ENCODE measurements at regions not wholly inside any gene's neighbourhood (a gene's known extent, or its start where the extent isn't known, plus 50 kb on each side); places are given as distances from the start of the nearest gene placed in this dataset.

DNA sequence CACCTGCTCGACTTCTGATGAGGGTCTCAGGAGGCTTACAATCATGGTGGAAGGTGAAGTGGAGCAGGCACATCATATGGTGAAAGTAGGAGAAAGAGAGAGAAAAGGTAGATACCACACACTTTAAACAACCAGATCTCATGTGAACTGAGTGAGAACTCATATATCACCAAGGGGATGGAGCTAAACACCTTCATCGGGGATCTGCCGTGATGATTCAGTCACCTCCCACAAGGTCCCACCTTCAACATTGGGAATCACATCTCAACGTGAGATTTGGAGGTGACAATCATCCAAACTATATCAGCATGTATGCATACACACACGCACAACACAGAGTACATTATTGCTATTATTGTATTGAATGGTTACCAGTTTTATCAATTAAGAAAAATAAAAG, 453.3 kb upstream of the NRSN1 start:
- Mint-ChIP-seq H3K4me3 (no peak overlapping the region), H3K9me3 (peaks cover 21 to 31% of the 10 kb centered on the region in 2 donors), H3K4me1 (ENCODE audit: low read depth) (no peaks in the 10 kb centered on the region), H3K27ac (no peak overlapping the region), H3K36me3 (ENCODE audit: insufficient read depth in 2 of 2) (peaks cover 2 to 11% of the 10 kb centered on the region in 2 donors), H3K27me3 (ENCODE audit: low read depth) (no peaks in the 10 kb centered on the region)
- no peak for DNase-seq
- ATAC-seq (replicated peaks in 1 of 2), result no peak

DNA sequence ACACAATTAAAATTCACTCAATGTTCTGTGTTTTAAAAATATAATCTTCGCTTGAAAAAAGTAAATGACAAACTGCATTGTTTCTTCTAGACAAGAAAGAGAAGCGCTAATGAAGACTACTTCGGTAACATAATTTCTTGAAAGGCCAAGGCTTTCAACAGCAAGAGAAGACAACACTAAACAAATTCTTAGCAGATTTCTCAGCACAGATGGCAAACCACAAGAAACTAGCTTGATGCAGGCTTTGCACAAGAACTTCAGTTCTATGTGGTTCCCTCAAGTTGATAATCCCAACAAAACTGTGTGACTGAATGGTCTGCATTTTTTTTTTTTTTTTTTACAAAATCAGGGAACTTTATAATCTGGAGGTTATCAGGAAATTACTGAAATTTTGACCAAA, 447.4 kb upstream of the NRSN1 start:
- no peak overlapping the region for H3K4me3 Mint-ChIP-seq
- ATAC-seq (replicated peaks in 1 of 2), result no peak
- H3K9me3 Mint-ChIP-seq, result peaks cover 8 to 11% of the 10 kb centered on the region in 2 donors
- H3K27ac Mint-ChIP-seq, result no peak overlapping the region
- H3K36me3 Mint-ChIP-seq (ENCODE audit: insufficient read depth in 2 of 2), result peaks cover 2 to 5% of the 10 kb centered on the region in 2 donors
- H3K27me3 Mint-ChIP-seq (ENCODE audit: low read depth), result no peaks in the 10 kb centered on the region
- no peak for DNase-seq
- no peaks in the 10 kb centered on the region for H3K4me1 Mint-ChIP-seq (ENCODE audit: low read depth)

DNA sequence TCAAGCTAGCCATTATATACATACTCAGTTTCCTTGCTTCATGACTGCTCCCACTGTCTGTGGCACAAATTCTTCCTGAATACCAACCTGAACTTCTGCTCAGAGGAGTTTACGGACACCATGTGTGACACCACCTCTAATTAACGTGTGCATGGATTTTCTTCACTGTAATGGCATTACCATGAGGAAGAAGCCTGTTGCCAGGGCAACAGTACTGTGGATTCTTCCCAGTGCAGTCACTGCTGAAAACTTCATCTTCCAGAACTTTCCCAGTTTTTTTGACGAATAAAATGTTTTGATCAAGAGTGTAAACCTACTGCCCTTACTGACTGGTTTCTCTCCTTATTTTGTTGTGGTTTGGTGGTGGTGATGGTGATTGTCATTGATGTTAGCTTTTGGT, 444.3 kb upstream of the NRSN1 start:
- Mint-ChIP-seq H3K4me1 (ENCODE audit: low read depth) (no peaks in the 10 kb centered on the region), H3K4me3 (no peak overlapping the region), H3K27me3 (ENCODE audit: low read depth) (no peaks in the 10 kb centered on the region), H3K36me3 (ENCODE audit: insufficient read depth in 2 of 2) (no peaks in the 10 kb centered on the region), H3K9me3 (peaks cover 2 to 6% of the 10 kb centered on the region in 2 donors), H3K27ac (no peak overlapping the region)
- DNase-seq (no peak), ATAC-seq (replicated peaks in 1 of 2) (no peak)

DNA sequence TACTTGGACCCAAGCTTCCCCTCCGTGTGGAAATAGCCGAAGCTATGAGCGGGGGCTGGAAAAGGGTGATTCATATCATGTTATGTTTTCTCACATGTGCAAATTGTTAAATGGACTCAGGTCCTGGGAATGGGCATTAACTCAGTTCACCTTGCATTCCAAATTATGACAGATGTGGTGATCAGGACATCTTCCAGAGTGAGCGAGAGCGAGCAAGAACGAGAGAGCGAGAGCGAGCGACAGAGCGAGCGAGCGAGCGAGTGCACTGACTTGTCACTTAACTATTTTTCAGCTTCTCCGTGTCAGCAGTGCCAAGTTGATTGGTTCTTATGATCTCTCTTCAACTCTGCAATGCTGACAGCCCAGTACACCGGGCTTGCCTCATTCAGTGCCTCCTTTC, 437.4 kb upstream of the NRSN1 start:
- H3K36me3 Mint-ChIP-seq (ENCODE audit: insufficient read depth in 2 of 2), result no peaks in the 10 kb centered on the region

DNA sequence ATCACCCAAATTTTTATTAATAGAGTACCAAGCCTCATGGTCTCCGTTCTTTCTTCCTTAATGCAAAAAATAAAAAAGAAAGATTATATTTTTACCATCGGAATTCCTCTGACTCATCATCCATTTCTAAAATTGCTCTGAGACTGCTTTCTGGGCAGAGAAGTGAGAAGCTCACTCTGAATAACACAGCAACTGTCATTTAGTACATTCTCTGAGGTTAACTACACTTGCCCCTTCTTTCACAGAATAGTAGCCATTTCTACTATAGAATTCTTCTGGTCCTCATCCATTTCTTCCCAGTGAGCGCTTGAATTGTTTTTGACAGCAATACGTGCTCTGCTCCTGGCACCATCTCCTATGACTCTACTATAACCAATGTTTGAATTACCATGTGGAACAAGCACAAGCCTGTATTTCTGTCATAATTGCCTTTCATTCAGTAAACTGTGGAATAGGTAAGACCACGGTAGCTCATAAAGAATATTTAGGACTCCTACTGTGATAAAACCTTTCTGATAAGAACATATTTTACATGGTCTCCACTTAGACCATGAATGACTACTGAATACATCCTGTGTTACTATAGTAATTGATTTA, 435.5 kb upstream of the NRSN1 start:
- ATAC-seq (replicated peaks in 1 of 2) (no peak), DNase-seq (no peak)
- Mint-ChIP-seq H3K27me3 (ENCODE audit: low read depth) (no peaks in the 10 kb centered on the region), H3K4me3 (no peak overlapping the region), H3K4me1 (ENCODE audit: low read depth) (no peaks in the 10 kb centered on the region), H3K36me3 (ENCODE audit: insufficient read depth in 2 of 2) (no peaks in the 10 kb centered on the region), H3K9me3 (peaks cover 2% of the 10 kb centered on the region in 2 donors), H3K27ac (no peak overlapping the region)

More for the DNA sequence above, 437.4 kb upstream of the NRSN1 start:
- no peak for DNase-seq
- Mint-ChIP-seq H3K27ac (no peak overlapping the region), H3K27me3 (ENCODE audit: low read depth) (no peaks in the 10 kb centered on the region), H3K4me3 (no peak overlapping the region), H3K9me3 (peaks cover 2% of the 10 kb centered on the region in 2 donors), H3K4me1 (ENCODE audit: low read depth) (no peaks in the 10 kb centered on the region)
- no peak for ATAC-seq (replicated peaks in 1 of 2)

DNA sequence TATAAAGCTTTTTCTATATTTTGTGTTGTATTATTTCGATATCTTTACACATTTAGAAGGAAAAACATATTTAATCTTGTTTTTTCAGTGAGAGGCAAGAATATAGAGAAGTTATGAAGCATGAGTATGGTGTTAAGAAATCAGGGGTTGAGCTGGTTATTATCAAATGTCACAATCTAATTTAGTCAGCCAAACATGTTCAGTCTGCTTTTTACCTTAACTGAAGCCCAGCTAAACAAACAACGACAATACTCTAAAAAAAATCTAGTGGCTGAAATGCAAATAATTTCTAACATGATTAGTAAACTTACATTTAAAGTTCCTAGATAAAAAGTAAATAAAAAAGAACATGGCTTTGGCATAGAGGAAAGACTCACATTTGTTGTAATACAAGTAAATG, 433.8 kb upstream of the NRSN1 start:
- no peak for DNase-seq
- no peak for ATAC-seq (replicated peaks in 1 of 2)
- Mint-ChIP-seq H3K9me3 (peaks cover 2% of the 10 kb centered on the region in 2 donors), H3K4me3 (no peak overlapping the region), H3K36me3 (ENCODE audit: insufficient read depth in 2 of 2) (no peaks in the 10 kb centered on the region), H3K4me1 (ENCODE audit: low read depth) (no peaks in the 10 kb centered on the region), H3K27ac (no peak overlapping the region), H3K27me3 (ENCODE audit: low read depth) (no peaks in the 10 kb centered on the region)

DNA sequence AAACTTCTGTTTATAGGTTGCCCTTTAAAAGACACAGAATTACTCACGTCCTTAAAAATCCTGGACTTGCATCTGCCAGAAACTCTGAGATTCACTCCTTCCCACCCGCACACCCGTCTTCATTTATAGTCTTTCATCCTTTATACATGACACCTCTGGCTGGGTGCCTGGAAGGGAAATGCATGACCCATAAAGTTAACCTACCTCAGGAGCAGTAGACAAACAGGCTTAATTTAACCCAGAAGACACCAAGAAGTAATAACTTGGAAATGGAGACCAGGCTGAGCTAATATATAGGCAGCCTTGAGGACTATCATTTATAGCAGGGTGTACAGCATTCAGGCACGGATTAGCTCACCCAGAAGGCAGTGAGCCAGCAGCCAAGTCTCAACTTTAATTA, 429.0 kb upstream of the NRSN1 start:
- no peak for DNase-seq
- ATAC-seq (replicated peaks in 1 of 2), result no peak
- Mint-ChIP-seq H3K4me1 (ENCODE audit: low read depth) (no peaks in the 10 kb centered on the region), H3K36me3 (ENCODE audit: insufficient read depth in 2 of 2) (no peaks in the 10 kb centered on the region), H3K4me3 (no peak overlapping the region), H3K9me3 (peaks cover 0 to 4% of the 10 kb centered on the region in 2 donors), H3K27ac (no peak overlapping the region), H3K27me3 (ENCODE audit: low read depth) (no peaks in the 10 kb centered on the region)

DNA sequence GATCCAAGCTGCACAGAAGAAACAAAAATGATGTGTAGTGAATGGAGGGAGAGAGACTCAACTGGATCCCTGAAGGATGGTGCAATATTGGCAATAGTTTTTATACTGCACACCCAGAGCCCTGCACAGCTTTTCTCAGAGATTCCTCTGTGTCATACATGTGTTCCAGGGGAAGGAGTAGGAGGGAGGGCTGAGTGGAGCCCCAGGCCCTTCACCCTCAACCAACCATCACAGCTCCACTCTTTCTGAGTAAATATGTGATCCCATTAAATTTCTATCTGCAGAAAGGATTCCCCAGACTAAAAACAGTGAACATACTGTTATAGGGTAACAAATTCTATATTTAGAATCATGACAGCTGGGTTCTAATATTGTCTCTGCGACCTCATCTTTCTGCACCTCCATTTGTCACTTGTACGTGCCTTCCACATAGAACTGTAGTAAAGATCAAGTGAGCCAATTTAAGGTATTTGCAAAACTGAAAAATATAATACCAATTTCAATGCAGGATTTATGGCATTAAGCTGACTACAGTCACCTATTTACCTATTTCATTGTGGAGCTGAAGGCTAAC, 421.4 kb upstream of the NRSN1 start:
- DNase-seq, result no peak
- Mint-ChIP-seq H3K4me3 (no peak overlapping the region), H3K4me1 (ENCODE audit: low read depth) (no peaks in the 10 kb centered on the region), H3K27ac (no peak overlapping the region), H3K36me3 (ENCODE audit: insufficient read depth in 2 of 2) (no peaks in the 10 kb centered on the region), H3K9me3 (peaks cover 4% of the 10 kb centered on the region in 2 donors), H3K27me3 (ENCODE audit: low read depth) (no peaks in the 10 kb centered on the region)
- ATAC-seq (replicated peaks in 1 of 2), result no peak

DNA sequence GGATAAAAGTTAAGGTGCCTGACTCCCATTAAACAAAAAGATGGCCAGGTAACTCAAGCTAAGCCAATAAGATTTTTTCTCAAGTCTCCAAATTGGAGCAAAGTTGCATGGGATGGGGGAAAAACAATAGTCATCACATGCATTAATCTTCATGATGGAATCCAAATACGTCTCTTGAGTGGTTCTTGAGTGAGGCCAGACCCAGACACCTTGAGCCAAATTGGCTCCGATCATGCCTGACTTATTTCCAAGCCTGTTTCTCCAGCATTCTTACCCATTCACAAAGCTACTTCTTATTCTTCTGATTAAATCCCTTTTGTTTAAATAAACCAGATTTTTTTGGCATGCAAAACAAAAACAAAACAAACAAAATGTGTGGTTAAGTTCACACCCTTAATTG, 420.3 kb upstream of the NRSN1 start:
- Mint-ChIP-seq H3K4me3 (no peak overlapping the region), H3K27ac (no peak overlapping the region), H3K27me3 (ENCODE audit: low read depth) (no peaks in the 10 kb centered on the region), H3K4me1 (ENCODE audit: low read depth) (no peaks in the 10 kb centered on the region), H3K9me3 (peaks cover 4% of the 10 kb centered on the region in 2 donors), H3K36me3 (ENCODE audit: insufficient read depth in 2 of 2) (no peaks in the 10 kb centered on the region)
- no peak for DNase-seq
- no peak for ATAC-seq (replicated peaks in 1 of 2)

DNA sequence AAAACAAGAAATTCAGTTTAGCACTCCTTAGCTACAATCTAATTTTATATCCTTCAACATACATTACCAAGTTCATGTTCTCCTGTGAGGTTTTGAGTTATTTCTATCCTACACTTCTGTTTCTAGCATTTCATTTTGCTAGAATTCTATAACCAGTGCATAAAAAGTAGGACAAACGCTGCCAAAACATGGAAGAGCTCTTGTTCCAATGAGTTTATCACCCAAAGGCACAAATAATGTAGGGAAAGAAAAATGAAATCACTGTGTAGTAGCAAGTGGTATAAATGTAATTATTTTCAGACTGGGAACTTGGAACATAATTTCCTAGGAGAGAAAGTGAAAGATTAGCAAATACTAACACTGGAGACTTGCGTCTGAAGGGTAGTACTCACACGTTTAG, 413.3 kb upstream of the NRSN1 start:
- DNase-seq, result no peak
- peaks cover 3 to 5% of the 10 kb centered on the region in 2 donors for H3K9me3 Mint-ChIP-seq
- no peaks in the 10 kb centered on the region for H3K4me1 Mint-ChIP-seq (ENCODE audit: low read depth)
- no peak overlapping the region for H3K27ac Mint-ChIP-seq
- no peak overlapping the region for H3K4me3 Mint-ChIP-seq
- H3K27me3 Mint-ChIP-seq (ENCODE audit: low read depth), result no peaks in the 10 kb centered on the region
- no peaks in the 10 kb centered on the region for H3K36me3 Mint-ChIP-seq (ENCODE audit: insufficient read depth in 2 of 2)
- ATAC-seq (replicated peaks in 1 of 2), result no peak

DNA sequence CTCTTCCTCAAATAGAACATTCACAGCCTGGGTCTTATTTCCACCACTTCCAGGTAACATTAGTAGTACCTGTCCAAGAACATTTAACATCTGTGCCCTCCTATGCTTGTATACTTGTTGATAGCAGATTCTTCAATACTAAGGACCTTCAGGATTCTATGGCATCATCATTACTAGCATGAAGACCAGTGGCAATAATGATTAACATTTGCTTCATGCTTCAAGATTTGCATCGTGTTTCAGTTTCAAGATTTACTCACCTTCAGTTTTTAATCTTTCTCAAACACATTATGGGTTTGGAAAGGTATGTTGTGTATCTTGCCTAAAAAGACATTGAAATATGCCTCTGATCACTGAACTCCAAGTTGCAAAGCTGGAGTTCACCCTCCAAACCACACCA, 412.8 kb upstream of the NRSN1 start:
- Mint-ChIP-seq H3K4me1 (ENCODE audit: low read depth) (no peaks in the 10 kb centered on the region), H3K36me3 (ENCODE audit: insufficient read depth in 2 of 2) (no peaks in the 10 kb centered on the region), H3K9me3 (peaks cover 3 to 5% of the 10 kb centered on the region in 2 donors), H3K4me3 (no peak overlapping the region), H3K27ac (no peak overlapping the region), H3K27me3 (ENCODE audit: low read depth) (no peaks in the 10 kb centered on the region)
- DNase-seq (no peak), ATAC-seq (replicated peaks in 1 of 2) (no peak)

DNA sequence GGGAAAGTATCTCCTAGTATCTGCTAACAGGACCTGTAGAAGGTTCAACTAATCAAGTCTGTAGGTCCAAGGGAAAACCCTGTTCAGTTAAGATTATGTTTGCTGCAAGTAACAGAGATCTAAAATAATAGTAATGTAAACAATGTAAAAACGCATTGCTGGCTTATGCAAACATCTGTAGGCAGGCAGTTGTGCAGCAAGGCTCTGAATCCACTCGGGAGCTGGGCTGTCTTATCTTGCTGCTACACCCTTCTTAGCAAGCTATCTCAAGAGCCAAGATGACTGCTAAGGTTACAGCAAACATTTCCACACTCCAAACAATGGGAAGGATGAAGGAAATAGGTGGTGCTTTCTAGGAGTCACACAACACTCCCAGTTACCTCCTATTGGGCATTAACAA, 397.3 kb upstream of the NRSN1 start:
- Mint-ChIP-seq H3K4me3 (no peak overlapping the region), H3K36me3 (ENCODE audit: insufficient read depth in 2 of 2) (no peaks in the 10 kb centered on the region), H3K27ac (no peak overlapping the region), H3K9me3 (peaks cover 0 to 3% of the 10 kb centered on the region in 2 donors), H3K27me3 (ENCODE audit: low read depth) (no peaks in the 10 kb centered on the region), H3K4me1 (ENCODE audit: low read depth) (no peaks in the 10 kb centered on the region)
- ATAC-seq (replicated peaks in 1 of 2), result no peak
- DNase-seq, result no peak

DNA sequence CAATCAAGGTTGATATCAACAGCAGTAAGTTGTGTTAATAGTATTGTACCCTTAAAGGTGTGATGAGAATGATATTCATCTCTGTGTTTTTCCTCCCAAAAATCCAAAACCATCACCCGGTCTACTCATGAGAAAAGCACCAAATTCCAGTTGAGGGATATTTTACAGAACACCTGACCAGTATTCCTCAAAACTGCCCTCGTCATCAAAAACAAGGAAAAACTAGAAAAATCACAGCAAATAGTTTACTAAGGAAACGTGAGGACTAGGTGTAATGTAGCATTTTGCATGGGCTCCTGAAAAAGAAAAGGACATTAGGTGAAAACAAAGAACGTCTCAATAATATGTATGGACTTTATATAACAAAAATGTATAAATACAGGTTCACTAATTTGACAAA, 394.4 kb upstream of the NRSN1 start:
- Mint-ChIP-seq H3K36me3 (ENCODE audit: insufficient read depth in 2 of 2) (no peaks in the 10 kb centered on the region), H3K4me1 (ENCODE audit: low read depth) (no peaks in the 10 kb centered on the region), H3K27me3 (ENCODE audit: low read depth) (no peaks in the 10 kb centered on the region), H3K9me3 (peaks cover 0 to 3% of the 10 kb centered on the region in 2 donors), H3K4me3 (no peak overlapping the region), H3K27ac (no peak overlapping the region)
- ATAC-seq (replicated peaks in 1 of 2) (no peak), DNase-seq (no peak)

DNA sequence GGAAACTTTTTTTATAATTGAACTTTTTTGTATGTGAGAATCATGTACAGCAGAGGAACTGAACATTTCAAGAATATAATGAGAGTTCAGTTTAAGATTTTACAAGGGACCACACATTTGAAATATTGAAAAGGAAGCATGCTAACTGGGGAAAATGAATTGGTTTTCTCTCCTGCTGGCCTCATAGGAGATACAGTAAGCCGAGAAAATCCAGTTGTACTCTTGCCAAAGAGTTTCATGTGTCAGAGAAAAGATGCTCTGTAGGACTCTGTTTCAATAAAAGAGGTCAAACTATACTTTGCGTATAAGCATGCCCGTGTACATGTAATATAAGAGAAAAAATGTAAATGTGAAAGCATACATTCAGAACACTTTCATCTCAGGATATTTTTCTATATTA, 393.5 kb upstream of the NRSN1 start:
- H3K9me3 Mint-ChIP-seq, result peaks cover 0 to 3% of the 10 kb centered on the region in 2 donors
- ATAC-seq (replicated peaks in 1 of 2), result no peak
- no peak overlapping the region for H3K27ac Mint-ChIP-seq

More for the DNA sequence above, 393.5 kb upstream of the NRSN1 start:
- no peaks in the 10 kb centered on the region for H3K36me3 Mint-ChIP-seq (ENCODE audit: insufficient read depth in 2 of 2)
- DNase-seq, result no peak
- H3K4me3 Mint-ChIP-seq, result no peak overlapping the region
- no peaks in the 10 kb centered on the region for H3K27me3 Mint-ChIP-seq (ENCODE audit: low read depth)
- no peaks in the 10 kb centered on the region for H3K4me1 Mint-ChIP-seq (ENCODE audit: low read depth)

Data from activated T-cell treated with anti-CD3 and anti-CD28 coated beads, Interleukin-2, amount 50 U/mL, for 72 hours (primary cell).